Islet precursor cell (in vitro differentiated cells): ENCODE measurements at regions not wholly inside any gene's neighbourhood (a gene's known extent, or its start where the extent isn't known, plus 50 kb on each side); places are given as distances from the start of the nearest gene placed in this dataset.
"Not testable (repeated sequence)": the region's sequence is repeated elsewhere in the genome, so short reads cannot be mapped to it uniquely, and the experiment has no call there.

Experiments used
- DNase-seq: peaks from one replicate; pipeline ENCODE4 v3.0.0-alpha.2; 2018

DNA sequence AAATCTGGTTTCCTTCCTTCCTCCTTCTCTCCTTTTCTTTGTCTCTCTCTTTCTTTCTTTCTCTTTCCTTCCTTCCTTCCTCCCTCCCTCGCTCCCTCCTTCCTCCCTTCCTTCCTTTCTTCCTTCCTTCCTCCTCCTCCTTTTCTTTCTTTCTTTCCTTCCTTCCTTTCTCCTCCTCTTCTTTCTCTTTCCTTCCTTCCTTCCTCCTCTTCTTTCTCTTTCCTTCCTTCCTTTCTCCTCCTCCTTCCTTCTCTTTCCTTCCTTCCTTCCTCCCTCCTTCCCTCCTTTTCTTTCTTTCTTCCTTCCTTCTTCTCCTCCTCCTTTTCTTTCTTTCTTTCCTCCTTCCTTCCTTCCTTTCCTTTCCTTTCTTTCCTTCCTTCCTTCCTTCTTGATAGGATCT is 61.2 kb downstream of the VIP start:
- DNase-seq: no peak

DNA sequence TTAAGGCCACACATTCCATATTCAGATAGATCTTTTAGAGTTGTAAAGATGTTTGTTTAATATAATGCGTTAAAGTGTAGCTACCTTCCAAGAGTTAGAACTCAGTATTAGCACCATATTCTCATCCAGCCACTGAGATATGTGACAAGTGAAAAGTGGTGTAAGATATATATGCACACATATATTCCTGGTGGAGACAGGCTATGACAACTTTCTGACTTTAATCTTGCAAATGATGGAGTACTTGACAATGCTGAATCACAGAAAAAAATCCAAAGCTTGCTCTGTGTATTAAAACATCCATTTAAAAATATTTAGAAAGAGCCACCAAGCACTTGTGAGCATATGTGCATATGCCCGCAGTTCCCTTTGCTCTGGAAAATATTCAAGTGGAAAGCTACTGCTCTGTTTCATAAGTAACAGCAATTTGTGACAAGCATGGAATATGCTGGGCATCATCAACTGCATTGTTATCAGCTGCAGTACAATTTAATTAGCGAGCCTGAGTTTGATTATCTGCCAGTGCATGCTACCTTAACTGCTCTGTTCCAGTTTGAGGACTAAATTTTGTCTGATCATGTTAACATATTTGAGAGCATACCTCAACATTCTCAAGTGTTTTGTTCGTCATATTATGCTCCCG is 64.8 kb downstream of the VIP start:
- DNase-seq: no peak

DNA sequence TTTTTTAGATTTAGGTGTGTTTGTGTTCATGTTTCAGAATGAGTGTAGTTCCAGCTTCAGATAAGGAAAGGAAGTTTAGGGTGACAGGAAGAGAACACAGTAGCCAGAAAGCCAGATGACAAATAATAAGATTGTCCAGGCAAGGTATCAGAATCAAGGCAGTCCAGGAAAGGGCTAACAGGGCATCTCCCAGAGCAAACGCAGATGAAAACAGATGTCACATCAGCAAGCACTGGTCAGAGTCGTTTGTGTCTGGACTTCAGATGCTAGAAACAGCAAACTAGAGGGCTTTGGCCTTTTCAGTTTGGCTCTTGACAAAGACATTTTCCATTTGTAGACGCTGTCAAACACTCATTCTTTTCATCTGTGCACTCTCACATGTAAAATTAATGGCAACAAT is 65.5 kb downstream of the VIP start:
- no peak for DNase-seq

DNA sequence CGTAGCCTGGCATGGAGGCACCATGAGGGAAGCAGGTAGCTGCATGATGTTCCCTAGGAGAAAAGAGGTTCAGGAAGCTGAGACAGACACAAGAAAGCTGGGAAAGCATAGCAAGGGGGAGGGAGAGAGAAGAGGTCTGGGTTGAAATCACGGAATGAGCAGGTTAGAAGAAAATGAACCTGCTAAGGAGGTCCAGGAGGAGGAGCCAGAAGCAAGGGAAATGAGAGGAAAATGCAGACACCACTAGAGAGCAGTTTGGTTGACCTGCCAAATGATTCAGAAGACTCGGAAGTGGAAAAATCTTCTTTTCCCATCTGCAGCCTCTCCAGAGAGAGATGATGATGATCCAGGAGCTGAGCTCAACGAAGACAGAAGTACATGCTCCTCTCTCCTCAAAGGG is 70.9 kb downstream of the VIP start:
- no peak for DNase-seq

DNA sequence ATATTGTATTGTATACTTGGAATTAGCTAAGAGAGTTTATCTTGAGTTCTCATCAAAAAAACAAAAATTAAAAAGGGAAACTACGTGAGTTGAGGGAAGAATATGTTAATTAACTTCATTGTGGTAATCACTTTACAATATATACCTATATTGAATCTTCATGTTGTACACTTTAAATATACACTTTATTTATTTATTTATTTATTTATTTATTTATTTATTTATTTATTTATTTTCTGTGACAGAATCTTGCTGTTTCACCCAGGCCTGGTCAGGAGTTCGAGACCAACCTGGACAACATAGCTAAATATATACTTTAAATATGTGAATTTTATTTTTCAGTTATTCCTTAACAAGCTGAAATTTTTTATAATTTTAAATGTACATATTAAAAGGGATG is 74.1 kb downstream of the VIP start:
- DNase-seq: no peak

DNA sequence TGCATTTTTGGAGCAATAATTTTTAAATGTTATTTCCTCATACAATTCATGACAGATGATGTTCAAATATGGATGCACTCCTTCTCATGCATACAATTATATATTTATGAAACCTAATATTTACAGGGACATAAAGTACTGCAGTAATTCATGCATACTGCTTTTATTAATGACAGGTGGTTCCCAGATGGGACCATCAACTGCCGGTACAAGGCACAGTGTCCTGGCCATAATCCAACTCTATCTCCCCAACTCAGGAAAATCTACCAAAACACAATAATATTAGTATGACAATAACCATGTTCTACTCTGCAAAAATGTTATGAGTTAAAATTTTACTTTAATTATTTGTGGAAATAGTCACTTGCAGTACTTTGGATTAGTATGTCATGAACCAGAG is 77.8 kb downstream of the VIP start:
- DNase-seq: no peak

DNA sequence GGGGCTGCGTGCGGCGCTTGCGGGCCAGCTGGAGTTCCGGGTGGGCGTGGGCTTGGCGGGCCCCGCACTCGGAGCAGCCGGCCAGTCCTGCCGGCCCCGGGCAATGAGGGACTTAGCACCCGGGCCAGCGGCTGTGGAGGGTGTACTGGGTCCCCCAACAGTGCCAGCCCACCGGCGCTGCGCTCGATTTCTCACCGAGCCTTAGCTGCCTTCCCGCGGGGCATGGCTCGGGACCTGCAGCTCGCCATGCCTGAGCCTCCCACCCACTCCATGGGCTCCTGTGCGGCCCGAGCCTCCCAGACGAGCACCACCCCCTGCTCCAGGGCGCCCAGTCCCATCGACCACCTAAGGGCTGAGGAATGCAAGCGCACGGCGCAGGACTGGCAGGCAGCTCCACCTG is 83.8 kb downstream of the VIP start:
- DNase-seq: not testable (repeated sequence)

DNA sequence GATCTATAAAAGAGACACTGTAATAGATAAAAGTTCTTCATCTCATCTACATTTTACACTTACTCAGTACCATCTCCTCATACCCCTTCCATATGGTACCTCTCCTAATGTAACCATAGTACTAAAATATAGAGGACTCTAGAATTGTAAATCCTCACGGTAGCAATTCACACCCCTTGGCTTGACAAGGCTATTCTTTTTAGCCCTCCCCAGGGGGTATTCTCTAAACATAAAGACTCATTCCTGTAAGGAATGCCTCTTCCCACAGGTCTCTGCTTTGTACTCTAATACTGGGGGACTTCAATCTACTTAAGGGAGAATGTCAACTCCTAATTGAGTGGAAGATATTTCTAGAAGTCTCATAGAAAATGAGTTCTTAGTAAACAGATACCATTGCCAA is 85.9 kb downstream of the VIP start:
- DNase-seq: no peak

DNA sequence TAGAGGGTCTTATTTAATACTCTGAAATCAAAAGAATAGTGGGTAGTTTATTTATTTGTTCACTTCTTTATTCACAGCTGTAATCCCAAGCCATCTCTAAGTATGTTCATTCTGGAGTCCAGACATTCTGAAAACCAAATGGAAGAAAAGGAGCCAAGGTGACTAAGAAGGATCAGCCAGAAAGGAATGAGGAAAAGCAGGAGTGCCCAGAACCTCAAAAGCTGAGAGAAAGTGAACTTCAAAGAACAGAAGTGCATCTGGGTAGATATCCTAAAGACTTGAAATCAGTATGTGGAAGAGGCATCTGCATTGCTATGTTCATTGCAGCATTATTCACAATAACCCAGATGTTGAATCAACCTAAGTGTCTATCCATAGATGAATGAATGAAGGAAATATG is 94.8 kb downstream of the VIP start:
- DNase-seq: no peak

DNA sequence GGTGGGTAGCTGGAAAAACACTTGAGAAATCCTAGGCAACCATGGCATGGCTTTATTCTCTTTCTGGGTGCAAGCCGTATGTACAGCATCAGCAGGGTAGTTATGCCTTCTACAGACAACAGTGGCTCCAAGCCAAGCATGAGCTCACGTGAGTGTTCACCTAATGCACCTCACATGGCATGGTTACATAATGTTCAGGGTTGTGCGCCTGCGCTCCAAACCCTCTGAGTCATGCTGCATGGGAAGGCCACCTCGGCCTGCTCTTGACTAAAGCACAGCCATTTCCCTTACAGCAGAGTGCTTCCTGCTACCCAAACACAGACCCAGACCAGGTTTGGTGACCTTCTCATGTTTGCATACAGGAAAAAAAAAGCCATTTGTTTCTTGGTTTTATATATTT is 96.2 kb downstream of the VIP start:
- DNase-seq: no peak

DNA sequence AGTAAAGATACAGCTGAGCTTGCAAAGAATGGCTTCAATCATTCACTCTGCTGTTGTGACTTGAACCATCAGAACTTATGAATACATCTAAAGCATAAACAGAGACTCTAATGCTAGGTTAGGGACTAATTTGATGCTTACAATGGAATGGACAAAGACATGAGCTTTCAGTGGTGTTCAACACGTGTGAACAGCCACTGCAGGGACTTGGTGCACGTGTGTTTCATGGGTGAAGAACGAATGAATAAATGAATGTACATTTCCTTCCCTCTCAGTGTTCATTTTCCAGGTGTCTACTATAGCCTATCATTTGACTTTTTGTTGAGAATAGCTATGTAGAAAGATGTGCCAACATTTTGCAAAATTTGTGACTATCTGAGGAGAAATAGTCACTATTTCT is 98.3 kb downstream of the VIP start:
- no peak for DNase-seq

DNA sequence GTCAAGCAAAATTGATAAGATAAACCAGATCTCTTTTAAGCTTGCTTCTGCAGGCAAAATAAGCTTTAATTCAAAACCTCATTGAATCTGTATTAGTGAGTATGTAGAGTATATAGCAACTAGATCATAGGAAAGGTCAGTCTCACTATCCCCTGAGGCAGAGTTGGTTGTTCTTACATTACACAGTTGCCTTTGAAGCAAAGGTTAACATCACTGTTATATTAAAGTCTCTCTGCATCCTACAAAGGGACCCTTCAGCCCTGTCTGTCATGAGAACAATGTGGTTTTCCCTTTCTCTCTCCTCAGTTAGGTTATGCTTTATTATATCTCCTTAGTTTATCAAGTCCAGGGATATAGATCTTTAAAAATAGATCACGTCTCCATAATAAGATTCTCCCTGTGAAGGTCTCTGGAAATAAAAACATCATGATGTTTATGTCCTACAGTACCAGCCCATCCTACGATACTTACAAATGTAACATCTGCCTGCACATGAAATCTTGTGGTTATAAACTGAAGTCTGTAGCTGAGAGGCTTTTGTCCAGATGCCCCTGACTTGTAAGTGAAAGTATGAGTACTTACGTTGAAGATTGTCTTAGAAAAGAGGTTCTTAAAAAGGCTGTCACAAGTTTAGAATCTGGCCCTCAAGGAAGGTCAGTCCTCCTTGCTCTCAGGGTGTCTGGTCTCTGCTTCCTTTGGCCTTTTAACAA is 103.6 kb downstream of the VIP start:
- no peak for DNase-seq

DNA sequence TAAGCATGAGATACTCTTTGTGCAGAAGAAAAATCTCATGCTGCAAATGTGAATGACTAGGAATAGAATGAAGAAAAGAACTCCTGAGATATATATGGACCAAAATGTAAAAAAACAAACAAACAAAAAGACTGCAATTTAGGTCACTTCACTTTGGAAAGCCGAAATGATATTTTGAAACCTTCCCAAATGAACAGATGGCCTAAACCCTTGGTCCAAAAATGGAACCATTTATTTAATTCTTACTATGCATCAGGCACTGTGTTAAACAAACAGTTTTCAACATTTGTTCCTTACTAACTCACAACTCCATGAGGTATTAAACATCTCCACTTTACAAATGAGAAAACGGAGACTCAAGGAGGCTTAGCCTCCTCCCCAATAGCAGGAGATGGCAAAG is 107.5 kb downstream of the VIP start:
- no peak for DNase-seq

DNA sequence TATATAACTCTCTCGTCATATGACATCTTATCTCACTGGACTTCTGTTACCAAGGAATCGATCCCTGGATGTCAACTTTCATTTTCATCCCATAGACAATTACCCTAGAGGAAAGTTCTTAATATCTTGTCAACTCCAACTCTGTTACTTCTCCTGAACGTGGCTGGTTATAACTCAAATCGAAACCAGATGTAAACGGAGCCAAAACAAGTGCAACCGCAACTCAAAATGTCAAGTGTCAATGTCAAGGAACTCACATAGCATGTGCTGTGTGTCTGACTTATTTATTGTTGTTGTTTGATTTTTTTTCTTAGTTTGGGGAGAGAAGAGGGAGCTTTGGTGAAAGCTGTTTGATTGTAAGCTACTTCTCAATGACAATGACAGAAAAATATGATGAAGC is 108.6 kb downstream of the VIP start:
- no peak for DNase-seq

DNA sequence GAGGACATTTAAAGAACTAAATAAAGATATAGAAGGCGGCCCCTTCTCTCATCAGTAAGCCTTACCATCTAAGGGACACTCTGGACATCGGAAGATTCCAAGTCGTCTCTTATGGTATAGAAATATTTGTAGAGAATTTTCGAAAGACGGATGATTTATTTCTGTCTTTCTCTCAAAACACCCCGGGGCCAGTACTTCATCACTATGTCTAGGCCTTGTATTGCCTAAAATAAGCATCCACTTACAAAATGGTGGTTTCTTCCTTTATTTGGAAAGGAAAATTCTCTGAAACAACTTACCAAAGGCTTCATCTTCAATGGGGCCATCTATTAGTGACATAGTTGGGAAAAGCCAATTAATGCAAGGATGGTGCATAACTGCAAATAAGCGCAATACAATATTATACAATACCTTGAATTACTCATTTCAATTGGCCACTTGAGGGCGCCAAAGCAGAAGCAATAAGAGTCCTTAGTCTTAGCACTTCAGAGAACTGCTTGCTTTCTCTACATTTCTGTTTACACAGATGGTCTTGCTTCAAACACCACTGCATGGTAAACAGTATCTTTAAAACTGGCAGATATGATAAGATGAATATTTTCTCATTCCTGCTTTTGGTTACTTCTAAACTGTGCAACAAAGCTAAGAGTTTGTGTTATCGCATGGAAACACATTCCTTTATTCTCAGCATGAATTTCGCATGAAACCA is 113.2 kb downstream of the VIP start:
- DNase-seq: no peak

DNA sequence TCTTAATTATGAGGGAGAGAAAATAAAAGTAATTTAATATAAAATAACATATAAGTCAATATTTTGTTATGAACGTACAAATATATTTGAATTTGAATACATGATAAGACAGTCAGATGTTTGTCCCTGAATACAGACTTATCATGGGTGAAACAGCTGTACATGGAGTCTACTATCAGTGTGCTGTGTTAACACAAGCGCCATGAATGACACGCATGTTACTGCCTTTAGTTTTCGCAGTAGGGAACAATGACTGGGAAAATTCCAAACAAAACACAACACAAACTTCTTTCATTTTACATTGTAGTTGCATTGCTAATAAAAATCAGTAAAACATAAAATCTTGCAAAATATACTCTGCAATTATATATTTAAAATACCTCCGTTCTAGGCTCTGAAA is 108.6 kb downstream of the FBXO5 start:
- DNase-seq: no peak

DNA sequence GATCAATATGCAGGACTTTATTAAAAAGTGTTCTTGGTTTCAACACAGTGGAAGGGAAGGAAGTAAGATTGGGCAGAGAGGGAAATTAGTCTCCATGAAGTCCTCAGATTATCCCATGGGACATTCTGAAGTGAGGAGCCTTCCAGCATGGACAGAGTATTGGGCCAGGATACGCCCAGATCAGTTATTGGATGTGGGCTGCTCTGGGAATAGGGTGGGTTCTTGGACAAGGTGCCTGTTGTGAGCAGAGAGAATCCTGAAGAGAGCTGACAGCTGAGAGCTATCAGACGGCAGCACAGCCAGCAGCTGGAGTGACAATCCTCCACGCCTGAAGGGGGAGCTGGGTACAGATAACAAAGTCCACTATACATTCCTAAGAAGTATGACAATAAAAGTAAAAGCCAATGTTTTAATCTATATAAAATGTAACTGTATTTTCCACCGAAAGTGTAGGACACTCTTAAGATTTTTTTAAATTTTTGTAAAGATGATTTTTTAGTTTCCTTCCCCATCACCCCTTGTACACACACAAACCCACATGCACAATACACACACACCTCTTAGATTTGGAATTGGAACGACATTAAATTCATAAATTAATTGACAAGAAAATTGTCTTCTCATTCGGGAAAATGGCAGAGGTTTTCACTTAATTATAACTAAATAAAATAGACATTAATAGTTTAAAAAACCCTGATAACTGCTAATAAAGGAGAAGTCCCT is 107.8 kb downstream of the FBXO5 start:
- DNase-seq: no peak

DNA sequence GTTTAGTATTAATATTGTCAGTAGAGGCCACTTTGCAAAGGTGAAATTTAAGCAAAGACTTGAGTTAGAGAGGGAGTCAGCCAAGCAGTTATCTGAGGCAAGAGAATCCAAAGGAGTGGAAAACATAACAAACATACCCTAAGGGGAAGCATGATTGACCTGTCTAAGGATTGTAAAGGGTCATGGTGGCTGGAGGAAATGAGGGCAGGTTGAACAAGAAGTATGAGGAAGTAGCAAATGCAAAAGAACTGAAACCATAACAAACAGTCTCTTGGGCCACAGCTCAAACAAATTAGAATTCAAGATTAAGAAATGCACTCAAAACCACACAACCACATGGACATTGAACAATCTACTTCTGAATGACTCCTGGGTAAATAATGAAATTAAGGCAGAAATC is 103.2 kb downstream of the FBXO5 start:
- DNase-seq: no peak

DNA sequence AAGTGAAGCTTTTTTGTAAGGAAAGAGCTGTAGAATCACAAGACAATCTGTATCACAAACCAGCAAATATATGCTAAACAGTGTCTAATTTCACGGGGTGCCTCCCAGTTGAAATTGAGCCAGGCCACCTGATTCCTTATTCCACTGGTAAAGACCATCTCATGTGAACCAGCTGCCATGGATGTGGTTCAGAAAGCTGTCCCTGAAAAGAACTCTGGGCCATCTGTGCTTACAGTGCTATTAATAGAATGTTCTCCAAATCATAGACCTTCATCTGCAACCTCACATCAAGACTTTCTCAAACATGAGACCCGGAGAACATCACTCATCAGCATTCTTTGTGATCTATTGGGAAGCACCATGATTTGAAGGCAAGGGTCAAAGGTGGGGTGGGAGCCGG is 89.7 kb downstream of the FBXO5 start:
- no peak for DNase-seq

DNA sequence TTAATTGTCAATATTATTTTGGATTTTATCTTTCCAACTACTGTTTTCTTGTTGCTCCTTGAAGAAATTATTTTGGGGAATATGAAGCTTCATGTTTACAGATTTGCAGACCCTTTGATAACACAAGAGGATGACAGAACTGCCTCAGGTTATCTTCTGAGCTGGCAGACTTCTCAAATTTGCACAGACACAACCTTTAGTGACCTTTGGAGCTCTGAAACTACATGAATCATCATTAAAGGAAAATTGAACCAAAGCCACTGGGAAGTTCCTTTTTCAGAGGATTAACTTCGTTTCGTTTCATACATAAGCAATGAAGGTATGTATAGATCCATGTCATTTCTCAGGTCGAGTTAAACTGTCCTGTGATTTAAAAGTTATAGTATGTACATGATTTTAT is 85.9 kb downstream of the FBXO5 start:
- no peak for DNase-seq

DNA sequence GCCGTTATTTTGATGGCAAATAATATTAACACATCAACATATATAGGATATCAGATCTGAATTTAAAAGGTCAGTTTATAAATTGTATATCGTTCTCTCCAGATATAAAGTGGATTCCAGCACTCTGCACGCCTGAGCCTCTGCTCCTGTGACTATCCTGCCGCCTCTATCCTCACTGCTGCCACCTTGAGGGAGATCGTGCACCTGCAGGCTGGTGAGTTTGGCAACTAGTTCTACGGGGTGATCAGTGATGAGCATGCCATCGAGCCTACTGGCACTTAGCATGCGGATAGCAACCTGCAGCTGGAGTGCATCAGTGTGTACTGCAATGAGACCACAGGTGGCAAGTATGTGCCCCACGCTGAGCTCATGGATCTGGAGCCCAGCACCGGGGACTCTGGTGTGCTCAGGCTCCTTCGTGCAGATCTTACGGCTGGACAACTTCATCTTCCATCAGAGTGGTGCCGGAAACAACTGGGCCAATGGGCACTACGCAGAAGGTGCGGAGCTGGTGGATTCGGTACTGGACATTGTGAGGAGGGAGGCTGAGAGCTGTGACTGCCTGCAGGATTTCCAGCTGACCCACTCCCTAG is 84.9 kb downstream of the FBXO5 start:
- DNase-seq: peak; percentile 90

DNA sequence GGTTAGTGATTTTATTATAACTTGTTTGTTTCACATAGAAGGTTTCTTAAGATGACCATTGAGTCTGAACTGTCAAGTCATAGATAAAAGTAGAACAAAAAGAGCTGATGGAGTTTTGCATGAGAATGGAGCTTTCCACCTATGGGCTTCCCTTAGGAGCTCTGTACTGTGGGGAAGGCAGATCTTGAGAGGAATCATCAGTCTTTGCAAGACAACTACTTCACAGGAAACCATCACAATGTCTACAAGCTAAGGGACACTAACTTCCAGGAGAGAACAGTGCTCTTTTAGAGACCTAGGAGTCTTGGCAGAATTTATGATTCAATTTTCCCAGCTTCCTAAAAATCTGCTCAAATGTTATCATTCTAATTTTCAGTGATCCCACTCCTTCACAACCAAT is 78.2 kb downstream of the FBXO5 start:
- DNase-seq: no peak

DNA sequence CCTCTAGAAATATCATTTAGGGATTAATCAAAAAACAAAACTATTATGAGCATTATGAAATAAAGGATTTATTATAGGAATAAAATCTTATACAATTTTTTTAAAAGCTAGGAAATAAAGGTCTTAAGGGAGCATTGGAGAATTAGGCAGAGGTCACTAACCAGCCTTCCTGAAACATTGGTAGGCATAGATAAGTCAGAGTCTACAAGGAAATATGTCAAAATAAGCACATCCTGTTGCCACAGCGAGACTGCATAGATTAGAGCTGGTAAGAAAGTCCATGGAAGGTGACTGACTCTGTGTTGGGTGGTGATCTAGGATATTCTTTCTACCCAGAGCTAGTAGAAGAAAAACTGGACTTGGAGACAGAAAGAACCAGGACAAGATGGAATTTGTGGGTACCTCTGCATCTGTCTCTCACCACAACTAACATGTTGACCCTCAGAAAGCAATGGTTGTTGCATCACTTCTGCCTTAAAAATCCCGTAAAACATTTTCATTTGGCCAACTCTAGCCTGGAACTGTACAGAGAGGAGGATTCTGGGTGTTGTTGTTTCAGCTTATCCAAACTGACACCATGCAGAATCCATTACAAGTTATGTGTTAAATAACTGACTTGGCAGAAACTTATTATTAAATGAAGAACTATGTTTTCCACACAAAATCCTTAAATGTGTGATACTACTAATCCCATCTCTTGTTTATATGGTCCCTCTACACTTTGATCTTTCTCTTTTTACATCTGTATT is 77.1 kb downstream of the FBXO5 start:
- DNase-seq: no peak
